Spinal cord (tissue), 9 donors: ENCODE measurements at regions not wholly inside any gene's neighbourhood (a gene's known extent, or its start where the extent isn't known, plus 50 kb on each side); places are given as distances from the start of the nearest gene placed in this dataset.
"Not testable (repeated sequence)": the region's sequence is repeated elsewhere in the genome, so short reads cannot be mapped to it uniquely, and the experiment has no call there.

Experiments used
- DNase-seq, 6 donors: peaks; one replicate each; pipeline versions ENCODE4 v3.0.0 to v3.0.0-alpha.2; 2013 to 2015; ENCODE audit warnings: low spot score in 6 of 6, low read depth in 4 of 6
- H3K27ac ChIP-seq: one replicate; pipeline ENCODE4 v1.5.1; 2013; ENCODE audit warnings: low read depth, low read length, control low read depth
- H3K27me3 ChIP-seq: one replicate; pipeline ENCODE4 v1.6.1; 2013; ENCODE audit warnings: low read length; ENCODE audit not compliant: control insufficient read depth, insufficient read depth
- H3K36me3 ChIP-seq: one replicate; pipeline ENCODE4 v1.6.1; 2013; ENCODE audit warnings: low read length; ENCODE audit not compliant: control insufficient read depth, insufficient read depth
- H3K4me1 ChIP-seq: one replicate; pipeline ENCODE4 v1.6.1; 2013; ENCODE audit warnings: low read length; ENCODE audit not compliant: control insufficient read depth, insufficient read depth
- H3K4me3 ChIP-seq: one replicate; pipeline ENCODE4 v1.5.1; 2013; ENCODE audit warnings: low read depth, low read length, control low read depth
- H3K9me3 ChIP-seq: one replicate; pipeline ENCODE4 v1.6.1; 2013; ENCODE audit warnings: low read length; ENCODE audit not compliant: control insufficient read depth, insufficient read depth
- WGBS: methylation state at CpG from one replicate; pipeline ENCODE4 v1.1.5; 2013; ENCODE audit warnings: missing lambda C conversion rate; ENCODE audit not compliant: insufficient coverage; 5-methylcytosine and 5-hydroxymethylcytosine counted together
- donor health status: healthy.

- H3K36me3 ChIP-seq, result no peaks in the 10 kb centered on the region
- H3K4me3 ChIP-seq, result no peak overlapping the region
- no peaks in the 10 kb centered on the region for H3K9me3 ChIP-seq
- H3K27me3 ChIP-seq, result peaks cover 7% of the 10 kb centered on the region
- peaks cover 21% of the 10 kb centered on the region for H3K4me1 ChIP-seq
- WGBS, result 90% methylated on average over 3 of the region's 6 CpGs
- no peak overlapping the region for H3K27ac ChIP-seq
- DNase-seq, result no peak
Observed at GRCh38 chr11:119586181-119586580, 142.8 kb downstream of the NECTIN1 start.

- peaks cover 7% of the 10 kb centered on the region for H3K27me3 ChIP-seq
- 6% methylated on average over 36 of the region's 38 CpGs for WGBS
- H3K27ac ChIP-seq, result no peak overlapping the region
- peak overlapping the region; percentile 57 for H3K4me3 ChIP-seq
- peak in 2 of 6 donors; percentile 59 to 82 for DNase-seq
- no peaks in the 10 kb centered on the region for H3K9me3 ChIP-seq
- peaks cover 21% of the 10 kb centered on the region for H3K4me1 ChIP-seq
- H3K36me3 ChIP-seq, result no peaks in the 10 kb centered on the region
Observed at GRCh38 chr11:119585043-119585781, 143.8 kb downstream of the NECTIN1 start.

DNA sequence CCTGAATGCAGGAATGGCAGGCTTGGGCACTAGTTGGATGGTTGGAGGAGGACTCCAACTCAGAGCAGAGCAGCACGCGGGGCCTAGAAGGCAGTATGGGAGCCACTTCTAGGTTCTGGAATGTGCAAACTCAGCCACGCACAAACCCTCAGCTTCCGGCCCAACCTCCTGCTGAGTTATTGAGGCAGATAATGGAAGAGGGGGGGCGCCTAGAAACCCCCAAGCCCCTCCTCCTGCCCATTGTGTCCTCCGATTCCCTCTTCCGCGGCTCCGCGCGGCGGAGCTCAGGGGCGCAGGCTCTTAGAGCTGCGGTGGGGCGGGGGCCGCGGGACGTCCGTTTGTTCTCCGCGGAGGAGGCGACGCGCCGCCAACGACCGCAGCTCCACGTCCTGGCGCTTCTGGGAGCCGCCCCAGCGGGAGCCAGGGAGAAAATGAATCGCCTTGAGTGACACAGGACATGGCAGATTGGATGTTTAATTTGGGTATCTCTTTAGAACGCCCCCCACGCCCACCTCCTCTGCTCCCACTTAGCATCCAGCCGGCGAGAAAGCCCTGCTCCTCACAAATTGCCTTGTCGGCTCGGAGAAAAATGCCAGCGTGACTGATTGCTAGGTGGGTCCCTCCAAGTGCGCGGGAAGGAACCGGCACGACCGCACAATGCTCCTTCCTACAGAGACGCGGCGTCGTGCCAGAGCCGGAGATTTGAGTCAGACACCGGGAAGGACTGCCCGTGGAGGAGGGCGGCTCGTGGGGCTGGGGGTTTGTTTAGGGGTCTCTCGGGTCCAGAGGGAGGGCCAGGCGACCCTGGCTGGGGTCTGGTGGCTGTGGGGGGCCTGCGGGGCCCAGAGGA, 144.6 kb downstream of the NECTIN1 start:
- no peak overlapping the region for H3K27ac ChIP-seq
- peaks cover 21% of the 10 kb centered on the region for H3K4me1 ChIP-seq
- under 1% methylated on average over 50 of the region's 56 CpGs for WGBS
- peak in 4 of 6 donors; percentile 48 to 96 (median 76) for DNase-seq
- peak overlapping the region; percentile 57 for H3K4me3 ChIP-seq
- H3K9me3 ChIP-seq, result no peaks in the 10 kb centered on the region
- H3K36me3 ChIP-seq, result no peaks in the 10 kb centered on the region
- H3K27me3 ChIP-seq, result peaks cover 7% of the 10 kb centered on the region

DNA sequence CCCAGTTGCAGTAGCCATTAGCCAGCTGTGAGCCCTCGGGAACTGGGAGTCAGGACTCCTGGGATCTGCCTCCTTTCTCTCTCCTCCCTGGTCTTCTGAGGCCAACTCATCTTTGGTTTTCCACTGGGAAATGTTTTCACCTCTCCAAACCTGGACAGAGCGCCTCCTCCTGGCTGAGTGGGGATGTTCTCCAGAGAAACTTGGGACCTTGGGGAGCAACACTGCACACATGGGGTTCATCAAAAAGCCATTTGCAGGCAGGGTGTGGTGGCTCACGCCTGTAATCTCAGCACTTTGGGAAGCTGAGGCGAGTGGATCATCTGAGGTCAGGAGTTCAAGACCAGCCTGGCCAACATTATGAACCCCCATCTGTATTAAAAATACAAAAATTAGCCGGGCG, 145.4 kb downstream of the NECTIN1 start:
- Histone ChIP-seq H3K27ac (no peak overlapping the region), H3K4me3 (no peak overlapping the region)

GRCh38 chr11:119581396-119581795, 147.6 kb downstream of the NECTIN1 start:
- not testable (repeated sequence) for H3K36me3 ChIP-seq, H3K9me3 ChIP-seq, H3K27ac ChIP-seq, H3K4me3 ChIP-seq, DNase-seq, H3K27me3 ChIP-seq
- 96% methylated on average over 3 of the region's 3 CpGs for WGBS
- peaks cover 21% of the 10 kb centered on the region for H3K4me1 ChIP-seq

More for the DNA sequence above, 145.4 kb downstream of the NECTIN1 start:
- 100% methylated on average over 2 of the region's 6 CpGs for WGBS
- no peak for DNase-seq
- no peaks in the 10 kb centered on the region for H3K9me3 ChIP-seq
- H3K27me3 ChIP-seq, result peaks cover 7% of the 10 kb centered on the region
- H3K4me1 ChIP-seq, result peaks cover 21% of the 10 kb centered on the region
- H3K36me3 ChIP-seq, result no peaks in the 10 kb centered on the region

DNA sequence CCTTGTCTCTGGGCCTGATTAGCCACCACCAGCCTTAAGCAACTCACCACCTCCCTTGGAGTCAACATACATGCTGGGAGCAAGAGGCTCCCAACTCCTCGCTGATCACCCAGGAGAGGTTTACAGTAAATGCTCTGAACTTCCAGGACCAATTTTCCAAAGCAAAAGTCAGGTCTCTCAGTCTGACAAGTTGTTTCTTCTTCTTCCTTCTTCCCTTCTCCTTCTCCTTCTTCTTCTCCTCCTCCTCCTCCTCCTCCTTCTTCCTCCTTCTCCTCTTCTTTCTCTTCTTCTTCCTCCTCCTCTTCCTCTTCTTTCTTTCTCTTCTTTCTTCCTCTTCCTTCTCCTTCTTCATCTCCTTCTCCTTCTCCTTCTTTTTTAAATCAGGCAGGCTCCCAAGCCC, 148.2 kb downstream of the NECTIN1 start:
- no peak for DNase-seq
- 100% methylated on average over 1 of the region's 1 CpG for WGBS

DNA sequence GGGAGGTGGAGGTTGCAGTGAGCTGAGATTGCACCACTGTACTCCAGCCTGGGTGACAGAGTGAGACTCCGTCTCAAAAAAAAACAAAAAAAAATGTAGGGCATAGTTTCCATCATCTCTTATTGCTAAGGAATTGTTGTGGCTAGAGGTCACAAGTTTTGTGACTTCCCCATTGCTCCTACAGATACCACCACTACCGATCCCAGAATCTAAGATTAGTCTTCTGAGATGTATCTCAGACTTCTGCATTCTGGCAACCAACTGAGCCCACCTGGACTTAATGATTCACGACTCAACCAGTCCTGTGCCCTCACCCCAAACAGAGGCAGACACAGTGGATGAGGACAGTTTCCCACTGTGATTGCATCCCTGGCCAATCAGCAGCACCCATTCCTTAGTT, 148.9 kb downstream of the NECTIN1 start:
- no peak for DNase-seq
- Histone ChIP-seq H3K27ac (no peak overlapping the region), H3K36me3 (no peaks in the 10 kb centered on the region), H3K27me3 (peaks cover 6% of the 10 kb centered on the region), H3K9me3 (no peaks in the 10 kb centered on the region), H3K4me1 (peaks cover 16% of the 10 kb centered on the region), H3K4me3 (no peak overlapping the region)
- WGBS, result 75% methylated on average over 2 of the region's 3 CpGs

More for the DNA sequence above, 148.2 kb downstream of the NECTIN1 start:
- H3K27me3 ChIP-seq, result peaks cover 7% of the 10 kb centered on the region
- H3K4me3 ChIP-seq, result no peak overlapping the region
- H3K36me3 ChIP-seq, result no peaks in the 10 kb centered on the region
- peaks cover 21% of the 10 kb centered on the region for H3K4me1 ChIP-seq
- H3K9me3 ChIP-seq, result no peaks in the 10 kb centered on the region
- H3K27ac ChIP-seq, result no peak overlapping the region

- H3K9me3 ChIP-seq, result no peaks in the 10 kb centered on the region
- peaks cover 2% of the 10 kb centered on the region for H3K4me1 ChIP-seq
- H3K4me3 ChIP-seq, result no peak overlapping the region
- no peaks in the 10 kb centered on the region for H3K36me3 ChIP-seq
- H3K27ac ChIP-seq, result no peak overlapping the region
- WGBS, result 73% methylated on average over 6 of the region's 11 CpGs
- no peaks in the 10 kb centered on the region for H3K27me3 ChIP-seq
- peak in 1 of 6 donors; percentile 70 for DNase-seq
Observed at GRCh38 chr11:119578521-119579191, 150.3 kb downstream of the NECTIN1 start.

DNA sequence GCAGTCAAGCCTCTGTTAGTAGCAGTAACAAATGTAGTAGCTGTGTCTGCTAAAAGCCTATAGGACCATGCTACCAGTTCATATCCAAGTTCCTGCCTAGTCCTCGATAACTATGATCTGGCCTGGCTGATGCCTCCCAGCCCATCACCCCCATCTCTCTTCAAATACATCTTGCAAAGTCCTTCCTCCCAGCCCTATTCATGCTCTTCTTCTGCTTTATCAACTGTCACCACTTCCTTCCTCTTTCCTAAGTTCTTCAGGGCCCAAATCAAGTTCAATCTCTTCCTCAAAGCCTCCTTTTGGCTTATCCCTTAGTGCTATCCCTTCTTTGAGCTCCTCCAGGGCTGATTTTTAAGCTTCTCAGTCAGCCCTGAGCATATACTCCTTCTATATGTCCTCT, 150.9 kb upstream of the THY1 start:
- Histone ChIP-seq H3K4me1 (no peaks in the 10 kb centered on the region), H3K27me3 (no peaks in the 10 kb centered on the region), H3K27ac (no peak overlapping the region), H3K4me3 (no peak overlapping the region), H3K36me3 (no peaks in the 10 kb centered on the region), H3K9me3 (no peaks in the 10 kb centered on the region)
- DNase-seq, result no peak
- WGBS, result 94% methylated on average over 1 of the region's 1 CpG
